ENCODE measurements at regions not wholly inside any gene's neighbourhood (a gene's known extent, or its start where the extent isn't known, plus 50 kb on each side); places are given as distances from the start of the nearest gene placed in this dataset.

DNA sequence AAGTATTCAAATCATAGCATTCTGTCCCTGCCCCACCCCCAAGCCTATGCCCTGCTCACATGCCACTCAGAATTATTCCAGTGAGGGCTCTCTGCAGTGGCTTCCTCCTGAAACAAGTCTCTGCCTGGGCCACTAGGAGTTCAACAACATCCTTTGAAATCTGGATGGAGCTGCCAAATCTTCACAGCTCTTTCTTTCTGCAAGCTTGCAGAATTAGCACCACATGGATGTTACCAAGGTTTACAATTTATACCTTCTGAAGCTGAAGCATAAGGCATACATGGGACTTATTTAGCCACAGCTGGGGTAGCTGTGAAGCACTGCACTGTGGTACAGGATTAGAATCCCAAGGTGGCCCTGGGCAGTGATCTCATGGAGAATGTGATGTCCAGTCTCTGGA lies 577.5 kb downstream of the CD109 start:
- H3K27me3 ChIP-seq (replicated peaks; ENCODE audit: insufficient read depth): no peaks in the 10 kb centered on the region
- H3K9me3 ChIP-seq: no peaks in the 10 kb centered on the region
- H3K36me3 ChIP-seq: no peaks in the 10 kb centered on the region
- DNase-seq (ENCODE audit: low spot score): no peak
- no peaks in the 10 kb centered on the region for H3K4me1 ChIP-seq (ENCODE audit: control insufficient read depth in 1 of 2, low read depth in 2 of 2)
- TF ChIP-seq, protein P1, sequence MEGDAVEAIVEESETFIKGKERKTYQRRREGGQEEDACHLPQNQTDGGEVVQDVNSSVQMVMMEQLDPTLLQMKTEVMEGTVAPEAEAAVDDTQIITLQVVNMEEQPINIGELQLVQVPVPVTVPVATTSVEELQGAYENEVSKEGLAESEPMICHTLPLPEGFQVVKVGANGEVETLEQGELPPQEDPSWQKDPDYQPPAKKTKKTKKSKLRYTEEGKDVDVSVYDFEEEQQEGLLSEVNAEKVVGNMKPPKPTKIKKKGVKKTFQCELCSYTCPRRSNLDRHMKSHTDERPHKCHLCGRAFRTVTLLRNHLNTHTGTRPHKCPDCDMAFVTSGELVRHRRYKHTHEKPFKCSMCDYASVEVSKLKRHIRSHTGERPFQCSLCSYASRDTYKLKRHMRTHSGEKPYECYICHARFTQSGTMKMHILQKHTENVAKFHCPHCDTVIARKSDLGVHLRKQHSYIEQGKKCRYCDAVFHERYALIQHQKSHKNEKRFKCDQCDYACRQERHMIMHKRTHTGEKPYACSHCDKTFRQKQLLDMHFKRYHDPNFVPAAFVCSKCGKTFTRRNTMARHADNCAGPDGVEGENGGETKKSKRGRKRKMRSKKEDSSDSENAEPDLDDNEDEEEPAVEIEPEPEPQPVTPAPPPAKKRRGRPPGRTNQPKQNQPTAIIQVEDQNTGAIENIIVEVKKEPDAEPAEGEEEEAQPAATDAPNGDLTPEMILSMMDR (IDR thresholded peaks at IDR 0.05): no peak
- no peak overlapping the region for H3K27ac ChIP-seq
- ATAC-seq (ENCODE audit: insufficient number of reproducible peaks, low FRiP score, low read depth): no peak
- no peak overlapping the region for H3K4me3 ChIP-seq

DNA sequence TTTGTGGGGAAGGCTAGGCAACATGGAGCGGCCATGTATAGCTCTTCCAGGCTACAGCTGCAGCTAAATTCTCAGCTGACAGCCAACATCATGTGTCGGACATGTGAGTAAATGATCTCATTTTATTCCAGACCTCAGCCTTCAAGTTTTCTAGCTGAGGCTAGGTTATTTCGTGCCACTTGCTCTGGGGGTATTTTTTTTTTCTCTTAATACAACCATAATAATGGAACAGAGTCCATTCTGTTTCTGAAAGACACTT lies 573.5 kb downstream of the CD109 start:
- no peaks in the 10 kb centered on the region for H3K4me1 ChIP-seq (ENCODE audit: control insufficient read depth in 1 of 2, low read depth in 2 of 2)
- ATAC-seq (ENCODE audit: insufficient number of reproducible peaks, low FRiP score, low read depth): no peak
- no peaks in the 10 kb centered on the region for H3K36me3 ChIP-seq
- no peaks in the 10 kb centered on the region for H3K27me3 ChIP-seq (replicated peaks; ENCODE audit: insufficient read depth)
- no peak for DNase-seq (ENCODE audit: low spot score)
- no peak overlapping the region for H3K4me3 ChIP-seq
- TF ChIP-seq, protein P1 (IDR thresholded peaks at IDR 0.05): no peak
- no peaks in the 10 kb centered on the region for H3K9me3 ChIP-seq
- no peak overlapping the region for H3K27ac ChIP-seq

DNA sequence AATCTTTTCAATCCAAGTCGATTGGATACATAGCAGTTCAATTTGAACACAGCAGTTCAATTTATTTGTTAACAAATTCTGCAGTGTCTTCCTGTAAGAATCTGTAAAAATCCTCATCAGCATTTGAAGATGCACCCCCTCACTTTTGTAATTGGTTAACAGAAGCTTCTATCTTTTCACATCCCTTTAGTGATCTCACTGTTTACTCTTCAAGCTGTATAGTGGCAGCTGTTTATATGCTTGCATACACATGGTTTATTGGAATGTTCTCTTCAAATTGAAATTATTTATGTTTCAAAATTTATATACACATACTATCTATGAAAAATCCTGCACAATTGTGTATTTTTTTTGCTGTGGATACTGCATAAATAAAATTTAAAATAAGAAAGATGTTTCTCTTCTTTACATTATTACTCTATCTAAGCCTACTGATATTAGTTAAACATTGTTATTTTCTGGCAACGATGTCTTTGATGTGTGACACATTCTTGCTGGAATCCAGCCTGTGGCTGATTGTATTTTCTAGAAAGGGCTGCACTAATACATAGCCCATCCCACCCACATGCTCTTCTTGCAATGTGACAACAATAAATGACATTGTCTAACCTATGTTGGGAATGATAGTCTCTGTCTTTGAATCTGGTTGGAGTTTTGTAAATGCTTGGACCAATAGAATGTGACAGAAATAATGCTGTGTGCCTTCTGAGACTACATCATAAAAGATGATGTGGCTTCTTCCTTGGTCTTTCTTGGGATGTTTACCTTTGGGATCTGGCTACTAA lies 573.0 kb downstream of the CD109 start:
- Histone ChIP-seq H3K27ac (no peak overlapping the region), H3K9me3 (no peaks in the 10 kb centered on the region), H3K36me3 (no peaks in the 10 kb centered on the region), H3K4me1 (ENCODE audit: control insufficient read depth in 1 of 2, low read depth in 2 of 2) (no peaks in the 10 kb centered on the region), H3K27me3 (replicated peaks; ENCODE audit: insufficient read depth) (no peaks in the 10 kb centered on the region), H3K4me3 (no peak overlapping the region)
- ATAC-seq (ENCODE audit: insufficient number of reproducible peaks, low FRiP score, low read depth): no peak
- TF ChIP-seq, protein P1 (IDR thresholded peaks at IDR 0.05): no peak
- no peak for DNase-seq (ENCODE audit: low spot score)

DNA sequence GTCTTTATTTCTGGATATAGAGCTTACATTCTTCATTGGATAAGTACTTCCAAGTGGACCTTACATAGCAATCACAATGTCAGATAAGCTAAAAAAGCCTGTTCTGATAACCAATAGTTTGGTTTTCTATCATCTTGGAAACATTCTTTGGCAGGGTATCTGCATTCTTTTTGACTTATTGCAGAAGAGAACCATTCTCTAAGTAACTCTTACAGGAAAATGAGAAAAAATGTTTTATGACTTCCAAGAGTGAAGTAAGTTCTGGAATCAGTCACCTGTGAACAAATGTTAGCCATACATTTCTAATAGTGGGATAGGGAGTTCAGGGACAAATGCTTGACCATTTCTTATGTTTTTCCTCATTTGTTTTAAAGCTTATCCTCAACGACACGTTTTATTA lies 564.0 kb downstream of the CD109 start:
- no peaks in the 10 kb centered on the region for H3K4me1 ChIP-seq (ENCODE audit: control insufficient read depth in 1 of 2, low read depth in 2 of 2)
- TF ChIP-seq, protein P1 (IDR thresholded peaks at IDR 0.05): no peak
- H3K36me3 ChIP-seq: no peaks in the 10 kb centered on the region
- H3K9me3 ChIP-seq: no peaks in the 10 kb centered on the region
- no peaks in the 10 kb centered on the region for H3K27me3 ChIP-seq (replicated peaks; ENCODE audit: insufficient read depth)
- H3K27ac ChIP-seq: no peak overlapping the region
- no peak for DNase-seq (ENCODE audit: low spot score)
- no peak for ATAC-seq (ENCODE audit: insufficient number of reproducible peaks, low FRiP score, low read depth)
- H3K4me3 ChIP-seq: no peak overlapping the region

DNA sequence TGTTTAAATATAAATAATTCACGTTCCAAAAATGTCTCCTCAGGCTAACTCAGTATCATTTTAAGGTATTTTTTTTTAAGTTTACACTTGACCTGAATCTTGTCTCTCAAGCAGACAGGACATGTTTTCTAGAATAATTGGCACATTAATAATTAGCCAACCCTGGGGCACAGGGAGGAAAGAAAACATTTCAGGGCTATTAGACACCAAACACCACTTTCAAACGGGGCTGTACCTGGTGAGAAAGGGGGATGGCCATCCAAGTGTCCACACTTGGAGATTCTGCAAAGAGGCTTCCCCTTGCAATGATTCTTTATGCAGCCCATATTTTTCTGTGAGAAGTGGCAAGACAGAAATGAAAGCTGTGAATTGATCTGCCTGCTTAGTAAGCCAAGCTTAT lies 560.8 kb downstream of the CD109 start:
- DNase-seq (ENCODE audit: low spot score): no peak
- H3K9me3 ChIP-seq: no peaks in the 10 kb centered on the region
- no peak overlapping the region for H3K4me3 ChIP-seq
- TF ChIP-seq, protein P1 (IDR thresholded peaks at IDR 0.05): no peak
- no peaks in the 10 kb centered on the region for H3K36me3 ChIP-seq
- H3K27me3 ChIP-seq (replicated peaks; ENCODE audit: insufficient read depth): no peaks in the 10 kb centered on the region
- no peaks in the 10 kb centered on the region for H3K4me1 ChIP-seq (ENCODE audit: control insufficient read depth in 1 of 2, low read depth in 2 of 2)
- H3K27ac ChIP-seq: no peak overlapping the region
- ATAC-seq (ENCODE audit: insufficient number of reproducible peaks, low FRiP score, low read depth): no peak

All from thoracic aorta (tissue), 2 donors.